ENCODE measurements at regions not wholly inside any gene's neighbourhood (a gene's known extent, or its start where the extent isn't known, plus 50 kb on each side); places are given as distances from the start of the nearest gene placed in this dataset.

- WGBS, 2 donors: 92 to 94% methylated on average over 1 of the region's 1 CpG
- H3K9me3 ChIP-seq: no peaks in the 10 kb centered on the region
- intact Hi-C loops (cut with DNase I): no loop called here
- no peak overlapping the region for H3K4me3 ChIP-seq
- H3K27me3 ChIP-seq: no peaks in the 10 kb centered on the region
- H3K4me1 ChIP-seq: no peaks in the 10 kb centered on the region
- H3K27ac ChIP-seq: no peak overlapping the region
- no peaks in the 10 kb centered on the region for H3K36me3 ChIP-seq
- DNase-seq: no peak
- TF ChIP-seq POLR2AphosphoS5 (IDR thresholded peaks at IDR 0.05): no peak
- no peak for TF ChIP-seq EP300 (IDR thresholded peaks at IDR 0.05)
- TF ChIP-seq, protein P1, sequence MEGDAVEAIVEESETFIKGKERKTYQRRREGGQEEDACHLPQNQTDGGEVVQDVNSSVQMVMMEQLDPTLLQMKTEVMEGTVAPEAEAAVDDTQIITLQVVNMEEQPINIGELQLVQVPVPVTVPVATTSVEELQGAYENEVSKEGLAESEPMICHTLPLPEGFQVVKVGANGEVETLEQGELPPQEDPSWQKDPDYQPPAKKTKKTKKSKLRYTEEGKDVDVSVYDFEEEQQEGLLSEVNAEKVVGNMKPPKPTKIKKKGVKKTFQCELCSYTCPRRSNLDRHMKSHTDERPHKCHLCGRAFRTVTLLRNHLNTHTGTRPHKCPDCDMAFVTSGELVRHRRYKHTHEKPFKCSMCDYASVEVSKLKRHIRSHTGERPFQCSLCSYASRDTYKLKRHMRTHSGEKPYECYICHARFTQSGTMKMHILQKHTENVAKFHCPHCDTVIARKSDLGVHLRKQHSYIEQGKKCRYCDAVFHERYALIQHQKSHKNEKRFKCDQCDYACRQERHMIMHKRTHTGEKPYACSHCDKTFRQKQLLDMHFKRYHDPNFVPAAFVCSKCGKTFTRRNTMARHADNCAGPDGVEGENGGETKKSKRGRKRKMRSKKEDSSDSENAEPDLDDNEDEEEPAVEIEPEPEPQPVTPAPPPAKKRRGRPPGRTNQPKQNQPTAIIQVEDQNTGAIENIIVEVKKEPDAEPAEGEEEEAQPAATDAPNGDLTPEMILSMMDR (IDR thresholded peaks at IDR 0.05): no peak
- no peak for TF ChIP-seq POLR2A (IDR thresholded peaks at IDR 0.05)
These were observed 111.0 kb upstream of the HS3ST5 start for GRCh38 chr6:114453737-114454276.

DNA sequence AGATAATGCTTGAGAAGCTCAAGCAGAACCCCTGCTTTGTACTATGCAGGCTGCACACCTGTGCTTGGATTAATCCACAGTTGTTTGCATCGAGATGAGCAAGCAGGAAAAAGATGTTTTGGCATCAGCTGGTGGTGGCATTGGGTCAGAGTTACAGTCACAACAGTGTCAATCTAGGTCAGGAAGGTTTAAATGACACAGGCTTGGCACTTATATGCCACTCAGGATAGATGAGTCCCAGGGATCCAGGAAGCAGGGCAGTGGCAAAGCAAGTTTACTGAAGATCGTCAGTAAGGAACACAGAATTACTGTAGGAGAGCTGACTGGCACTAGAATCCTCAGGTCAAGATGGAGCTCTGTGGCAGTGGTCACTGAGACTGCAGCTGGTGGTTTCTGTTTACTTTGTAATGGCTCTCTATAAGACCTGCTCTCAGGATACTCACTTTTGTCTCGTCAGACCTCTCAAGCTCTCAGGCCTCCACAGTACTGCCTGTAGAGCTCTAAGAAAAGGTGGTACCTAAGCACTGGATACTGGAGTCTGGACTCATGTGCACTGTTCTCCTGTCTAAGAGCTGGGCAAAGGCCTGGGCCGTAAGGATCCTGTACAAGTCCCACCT lies 110.1 kb upstream of the HS3ST5 start:
- Histone ChIP-seq H3K4me3 (no peak overlapping the region), H3K9me3 (no peaks in the 10 kb centered on the region), H3K27ac (no peak overlapping the region), H3K27me3 (no peaks in the 10 kb centered on the region), H3K36me3 (no peaks in the 10 kb centered on the region), H3K4me1 (no peaks in the 10 kb centered on the region)
- TF ChIP-seq POLR2AphosphoS5 (IDR thresholded peaks at IDR 0.05): no peak
- 38 to 66% methylated on average over 4 of the region's 4 CpGs for WGBS, 2 donors
- no peak for DNase-seq
- intact Hi-C loops (cut with DNase I): no loop called here

DNA sequence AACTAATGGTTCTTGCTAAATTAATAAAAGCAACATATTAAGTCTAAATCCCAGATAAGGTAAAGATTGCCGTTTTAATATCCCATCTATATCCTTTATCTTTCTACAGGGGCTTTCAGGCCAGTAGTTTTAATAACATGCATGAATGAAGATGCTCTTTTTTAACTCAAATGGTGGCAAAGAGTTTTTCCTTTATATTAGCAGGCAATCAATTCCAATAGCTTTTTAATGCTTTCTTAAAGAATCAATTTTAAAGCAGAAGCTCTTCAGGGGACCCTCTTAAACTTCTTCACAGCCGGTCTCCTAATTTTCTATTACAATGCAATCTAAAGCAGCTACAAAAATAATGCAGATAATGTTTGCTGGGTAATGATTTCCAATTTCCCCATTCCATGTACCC lies 107.8 kb upstream of the HS3ST5 start:
- no peaks in the 10 kb centered on the region for H3K36me3 ChIP-seq
- no peaks in the 10 kb centered on the region for H3K9me3 ChIP-seq
- no peaks in the 10 kb centered on the region for H3K27me3 ChIP-seq
- intact Hi-C loops (cut with DNase I): no loop called here
- no peak overlapping the region for H3K4me3 ChIP-seq
- no peak for DNase-seq
- WGBS, 2 donors: 82 to 88% methylated on average over 2 of the region's 2 CpGs
- TF ChIP-seq POLR2AphosphoS5 (IDR thresholded peaks at IDR 0.05) (no peak), EP300 (IDR thresholded peaks at IDR 0.05) (no peak), POLR2A (IDR thresholded peaks at IDR 0.05) (no peak)
- TF ChIP-seq, protein P1 (IDR thresholded peaks at IDR 0.05): no peak
- H3K4me1 ChIP-seq: no peaks in the 10 kb centered on the region
- H3K27ac ChIP-seq: no peak overlapping the region

DNA sequence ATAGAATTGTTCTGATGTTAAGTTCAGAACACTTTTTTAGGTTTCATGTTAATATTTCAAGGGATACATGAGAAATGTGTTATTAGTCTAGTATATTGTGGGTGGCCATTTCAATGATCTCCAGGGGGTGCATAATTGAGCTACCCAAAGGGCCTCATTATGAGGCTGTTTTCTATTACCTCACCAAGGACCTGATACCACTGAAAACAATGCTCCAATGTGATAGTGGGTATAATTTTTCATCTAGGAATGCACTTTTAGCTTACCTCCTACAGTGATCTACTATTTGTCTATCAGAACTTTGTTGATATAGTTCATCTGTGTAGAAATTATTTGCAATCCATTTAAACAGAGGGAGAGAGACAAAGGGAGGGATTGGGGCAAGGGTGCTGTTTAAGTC lies 106.8 kb upstream of the HS3ST5 start:
- DNase-seq: no peak
- Histone ChIP-seq H3K4me1 (no peaks in the 10 kb centered on the region), H3K36me3 (no peaks in the 10 kb centered on the region), H3K27ac (no peak overlapping the region), H3K4me3 (no peak overlapping the region), H3K27me3 (no peaks in the 10 kb centered on the region), H3K9me3 (no peaks in the 10 kb centered on the region)
- intact Hi-C loops (cut with DNase I): no loop called here
- no peak for TF ChIP-seq POLR2AphosphoS5 (IDR thresholded peaks at IDR 0.05)
- TF ChIP-seq POLR2A (IDR thresholded peaks at IDR 0.05): no peak
- no peak for TF ChIP-seq EP300 (IDR thresholded peaks at IDR 0.05)

- TF ChIP-seq POLR2A (IDR thresholded peaks at IDR 0.05) (no peak), EP300 (IDR thresholded peaks at IDR 0.05) (no peak), POLR2AphosphoS5 (IDR thresholded peaks at IDR 0.05) (no peak)
- TF ChIP-seq, protein P1 (IDR thresholded peaks at IDR 0.05): no peak
- no peaks in the 10 kb centered on the region for H3K36me3 ChIP-seq
- H3K27me3 ChIP-seq: no peaks in the 10 kb centered on the region
- intact Hi-C loops (cut with DNase I): no loop called here
- H3K4me3 ChIP-seq: no peak overlapping the region
- 9 to 47% methylated on average over 2 of the region's 2 CpGs for WGBS, 2 donors
- DNase-seq: no peak
- no peak overlapping the region for H3K27ac ChIP-seq
- H3K4me1 ChIP-seq: no peaks in the 10 kb centered on the region
- H3K9me3 ChIP-seq: no peaks in the 10 kb centered on the region
These were observed 103.5 kb upstream of the HS3ST5 start for GRCh38 chr6:114446342-114446741.

DNA sequence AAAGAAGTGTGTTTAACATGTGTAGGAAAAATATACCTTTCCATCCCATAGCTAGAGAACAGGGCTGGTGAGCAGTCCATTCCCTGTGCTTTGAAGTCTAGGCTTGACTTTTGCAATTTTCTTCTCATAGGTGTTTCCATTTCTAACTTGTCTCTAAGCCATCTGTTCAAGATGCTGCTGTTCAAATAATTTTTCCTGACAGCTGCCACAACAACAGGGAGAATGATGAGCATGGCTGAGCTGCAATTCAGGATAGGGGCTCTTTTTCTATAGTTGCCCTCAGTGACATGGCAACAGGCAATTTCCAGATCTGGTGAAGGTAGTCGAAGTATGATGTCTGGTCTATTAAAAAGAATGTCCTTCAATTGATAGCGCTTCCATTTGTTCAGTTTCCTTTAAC lies 103.0 kb upstream of the HS3ST5 start:
- intact Hi-C loops (cut with DNase I): no loop called here
- TF ChIP-seq EP300 (IDR thresholded peaks at IDR 0.05) (no peak), POLR2AphosphoS5 (IDR thresholded peaks at IDR 0.05) (no peak), POLR2A (IDR thresholded peaks at IDR 0.05) (no peak)
- DNase-seq: no peak
- Histone ChIP-seq H3K4me3 (no peak overlapping the region), H3K36me3 (no peaks in the 10 kb centered on the region), H3K27ac (no peak overlapping the region), H3K9me3 (no peaks in the 10 kb centered on the region), H3K4me1 (no peaks in the 10 kb centered on the region), H3K27me3 (no peaks in the 10 kb centered on the region)
- 60 to 82% methylated on average over 2 of the region's 2 CpGs for WGBS, 2 donors
